ENCODE measurements at regions not wholly inside any gene's neighbourhood (a gene's known extent, or its start where the extent isn't known, plus 50 kb on each side); places are given as distances from the start of the nearest gene placed in this dataset.

DNA sequence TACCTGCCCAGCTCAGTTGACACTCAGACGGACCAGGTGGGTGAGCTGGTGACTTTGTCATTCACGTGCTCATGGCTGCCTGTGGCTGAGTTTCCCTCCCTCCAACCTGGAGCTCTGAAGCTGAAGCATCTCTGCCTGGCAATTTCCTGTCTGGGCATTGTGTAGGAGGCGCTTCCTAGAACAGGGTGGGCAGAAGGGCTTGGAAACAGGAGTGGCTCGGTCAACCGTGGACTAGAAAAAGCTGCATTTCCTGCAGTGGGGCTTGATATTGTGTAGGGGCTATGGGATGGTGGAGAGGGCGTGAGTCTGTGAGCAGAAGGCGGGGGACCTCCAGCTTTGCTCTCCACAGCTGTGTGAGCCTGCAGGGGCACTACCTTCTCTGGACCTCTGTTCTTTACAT is 278.3 kb downstream of the TEX29 start:
- no peaks in the 10 kb centered on the region for H3K27me3 ChIP-seq
- ATAC-seq, result no peak
- intact Hi-C loops (cut with DNase I; ENCODE audit: low total_unique reads) (no loop called here), in situ Hi-C loops (cut with MboI; ENCODE audit: low sequenced_read_pairs in 4 of 4) (no loop called here)
- H3K4me1 ChIP-seq, result no peaks in the 10 kb centered on the region
- H3K36me3 ChIP-seq, result no peaks in the 10 kb centered on the region
- no peak overlapping the region for H3K4me3 ChIP-seq
- TF ChIP-seq, protein P1, sequence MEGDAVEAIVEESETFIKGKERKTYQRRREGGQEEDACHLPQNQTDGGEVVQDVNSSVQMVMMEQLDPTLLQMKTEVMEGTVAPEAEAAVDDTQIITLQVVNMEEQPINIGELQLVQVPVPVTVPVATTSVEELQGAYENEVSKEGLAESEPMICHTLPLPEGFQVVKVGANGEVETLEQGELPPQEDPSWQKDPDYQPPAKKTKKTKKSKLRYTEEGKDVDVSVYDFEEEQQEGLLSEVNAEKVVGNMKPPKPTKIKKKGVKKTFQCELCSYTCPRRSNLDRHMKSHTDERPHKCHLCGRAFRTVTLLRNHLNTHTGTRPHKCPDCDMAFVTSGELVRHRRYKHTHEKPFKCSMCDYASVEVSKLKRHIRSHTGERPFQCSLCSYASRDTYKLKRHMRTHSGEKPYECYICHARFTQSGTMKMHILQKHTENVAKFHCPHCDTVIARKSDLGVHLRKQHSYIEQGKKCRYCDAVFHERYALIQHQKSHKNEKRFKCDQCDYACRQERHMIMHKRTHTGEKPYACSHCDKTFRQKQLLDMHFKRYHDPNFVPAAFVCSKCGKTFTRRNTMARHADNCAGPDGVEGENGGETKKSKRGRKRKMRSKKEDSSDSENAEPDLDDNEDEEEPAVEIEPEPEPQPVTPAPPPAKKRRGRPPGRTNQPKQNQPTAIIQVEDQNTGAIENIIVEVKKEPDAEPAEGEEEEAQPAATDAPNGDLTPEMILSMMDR (IDR thresholded peaks at IDR 0.05 in 4 of 5, conservative IDR thresholded peaks at IDR 0.05 in 1 of 5), result no peak
- no peak for TF ChIP-seq POLR2A (IDR thresholded peaks at IDR 0.05)
- H3K9me3 ChIP-seq, result no peaks in the 10 kb centered on the region
- no peak overlapping the region for H3K27ac ChIP-seq
- DNase-seq, result no peak

GRCh38 chr13:111599791-111600190 is 279.3 kb downstream of the TEX29 start:
- intact Hi-C loops (cut with DNase I; ENCODE audit: low total_unique reads) (no loop called here), in situ Hi-C loops (cut with MboI; ENCODE audit: low sequenced_read_pairs in 4 of 4) (no loop called here)
- Histone ChIP-seq H3K27me3 (no peaks in the 10 kb centered on the region), H3K9me3 (no peaks in the 10 kb centered on the region), H3K27ac (no peak overlapping the region), H3K4me3 (no peak overlapping the region), H3K36me3 (no peaks in the 10 kb centered on the region), H3K4me1 (no peaks in the 10 kb centered on the region)
- TF ChIP-seq, protein P1 (IDR thresholded peaks at IDR 0.05 in 4 of 5, conservative IDR thresholded peaks at IDR 0.05 in 1 of 5), result no peak
- DNase-seq (no peak), ATAC-seq (no peak)

DNA sequence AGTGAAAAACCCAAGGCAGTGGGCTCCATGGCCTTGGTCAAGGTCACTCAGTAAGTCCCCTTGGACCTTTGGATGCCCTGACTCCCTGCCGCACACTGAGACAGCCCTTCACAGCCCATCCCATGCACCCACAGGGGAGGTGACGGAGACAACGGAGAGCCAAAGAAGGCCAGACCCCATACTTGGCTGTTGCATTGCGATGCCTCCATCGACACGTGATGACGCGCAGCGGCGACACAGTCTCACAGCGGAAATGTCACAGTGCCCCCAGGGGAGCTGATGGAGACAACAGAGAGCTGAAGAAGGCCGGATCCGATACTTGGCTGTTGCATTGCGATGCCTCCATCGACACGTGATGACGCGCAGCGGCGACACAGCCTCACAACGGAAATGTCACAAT is 282.4 kb downstream of the TEX29 start:
- no peak for ATAC-seq
- no peak for TF ChIP-seq POLR2A (IDR thresholded peaks at IDR 0.05)
- TF ChIP-seq, protein P1 (IDR thresholded peaks at IDR 0.05 in 4 of 5, conservative IDR thresholded peaks at IDR 0.05 in 1 of 5), result no peak
- no peaks in the 10 kb centered on the region for H3K4me1 ChIP-seq
- no peak overlapping the region for H3K27ac ChIP-seq
- no peak for DNase-seq
- no peaks in the 10 kb centered on the region for H3K27me3 ChIP-seq
- in situ Hi-C loops (cut with MboI; ENCODE audit: low sequenced_read_pairs in 4 of 4) (no loop called here), intact Hi-C loops (cut with DNase I; ENCODE audit: low total_unique reads) (no loop called here)
- H3K4me3 ChIP-seq, result no peak overlapping the region
- no peaks in the 10 kb centered on the region for H3K36me3 ChIP-seq
- no peaks in the 10 kb centered on the region for H3K9me3 ChIP-seq

- H3K4me1 ChIP-seq, result no peaks in the 10 kb centered on the region
- in situ Hi-C loops (cut with MboI; ENCODE audit: low sequenced_read_pairs in 4 of 4), result no loop called here
- H3K9me3 ChIP-seq, result no peaks in the 10 kb centered on the region
- H3K27ac ChIP-seq, result no peak overlapping the region
- DNase-seq (no peak), ATAC-seq (no peak)
- TF ChIP-seq POLR2A (IDR thresholded peaks at IDR 0.05), result no peak
- TF ChIP-seq, protein P1 (IDR thresholded peaks at IDR 0.05 in 4 of 5, conservative IDR thresholded peaks at IDR 0.05 in 1 of 5), result no peak
- intact Hi-C loops (cut with DNase I; ENCODE audit: low total_unique reads), result no loop called here
- H3K36me3 ChIP-seq, result no peaks in the 10 kb centered on the region
- H3K27me3 ChIP-seq, result no peaks in the 10 kb centered on the region
- H3K4me3 ChIP-seq, result no peak overlapping the region
Observed at GRCh38 chr13:111604097-111604496, 283.7 kb downstream of the TEX29 start.

GRCh38 chr13:111608556-111608955 is 288.1 kb downstream of the TEX29 start:
- Histone ChIP-seq H3K9me3 (no peaks in the 10 kb centered on the region), H3K4me3 (no peak overlapping the region), H3K36me3 (no peaks in the 10 kb centered on the region), H3K4me1 (no peaks in the 10 kb centered on the region), H3K27me3 (no peaks in the 10 kb centered on the region), H3K27ac (no peak overlapping the region)
- in situ Hi-C loops (cut with MboI; ENCODE audit: low sequenced_read_pairs in 4 of 4) (no loop called here), intact Hi-C loops (cut with DNase I; ENCODE audit: low total_unique reads) (no loop called here)
- no peak for TF ChIP-seq POLR2A (IDR thresholded peaks at IDR 0.05)
- TF ChIP-seq, protein P1 (IDR thresholded peaks at IDR 0.05 in 4 of 5, conservative IDR thresholded peaks at IDR 0.05 in 1 of 5), result no peak
- DNase-seq, result no peak
- no peak for ATAC-seq
